WTC11 (cell line): ENCODE measurements at regions not wholly inside any gene's neighbourhood (a gene's known extent, or its start where the extent isn't known, plus 50 kb on each side); places are given as distances from the start of the nearest gene placed in this dataset.

Experiments used
- ETV6 ChIP-seq: sonication (generic); formaldehyde crosslinking; IDR thresholded peaks from 2 replicates; pipeline ENCODE4 v1.8.1; 2022; ENCODE audit warnings: mild to moderate bottlenecking, missing genetic modification reagents
- HMGA2 ChIP-seq: fragments of 250-450 bp; sonication (Bioruptor Pico); IDR thresholded peaks from 2 replicates; pipeline ENCODE4 v1.4.0; 2021; ENCODE audit warnings: mild to moderate bottlenecking, moderate library complexity
- NR2C2 ChIP-seq: sonication (generic); formaldehyde crosslinking; IDR thresholded peaks from 2 replicates; pipeline ENCODE4 v1.8.0; 2022; ENCODE audit warnings: mild to moderate bottlenecking, missing genetic modification reagents
- NR3C1 ChIP-seq: sonication (generic); formaldehyde crosslinking; conservative IDR thresholded peaks from 2 replicates; pipeline ENCODE4 v1.8.1; 2023; ENCODE audit warnings: low read depth, mild to moderate bottlenecking, missing genetic modification reagents
- TCF7 ChIP-seq: sonication (generic); formaldehyde crosslinking; IDR thresholded peaks from 2 replicates; pipeline ENCODE4 v1.8.0; 2022; ENCODE audit warnings: mild to moderate bottlenecking, low read depth, missing genetic modification reagents, moderate library complexity
- TF ChIP-seq, protein P1 (sequence below): fragments of 200-600 bp; IDR thresholded peaks from 2 replicates; pipeline ENCODE4 v1.8.0; 2022; ENCODE audit warnings: antibody characterized with exemption
- TF ChIP-seq, protein P2 (sequence below): sonication (generic); formaldehyde crosslinking; IDR thresholded peaks from 2 replicates; pipeline ENCODE4 v1.8.0; 2022; ENCODE audit warnings: mild to moderate bottlenecking, missing genetic modification reagents
- TF ChIP-seq, protein P3 (sequence below): sonication (generic); formaldehyde crosslinking; IDR thresholded peaks from 2 replicates; pipeline ENCODE4 v1.8.1; 2023; ENCODE audit warnings: mild to moderate bottlenecking, missing genetic modification reagents, moderate library complexity

DNA sequence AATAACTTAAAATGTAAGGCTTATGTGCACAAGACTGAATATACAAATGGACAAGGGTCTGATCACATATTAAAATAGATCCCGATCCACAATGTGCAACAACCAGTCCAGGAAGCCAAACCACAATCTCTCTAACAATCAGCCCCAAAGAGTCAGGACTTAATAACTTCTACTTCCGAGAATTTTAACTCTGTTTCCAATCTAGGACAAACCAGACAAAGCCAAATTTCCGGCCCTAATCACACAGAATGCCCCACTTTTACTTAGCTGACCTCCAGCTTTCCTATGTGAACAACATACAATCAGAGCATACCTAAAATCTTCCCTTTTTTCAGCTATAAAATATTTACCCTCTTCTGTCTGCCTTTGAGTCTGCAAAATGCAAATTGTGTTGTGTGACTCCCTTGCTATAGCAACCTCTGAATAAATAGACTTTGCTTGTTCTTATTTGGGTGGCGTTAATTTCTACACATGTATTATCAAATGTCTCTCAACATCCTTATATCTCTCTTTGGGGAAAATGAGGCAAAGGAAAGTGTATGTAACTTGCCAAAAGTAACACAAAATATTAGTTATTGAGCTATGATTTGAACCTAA, 381.9 kb upstream of the MC4R start:
- TF ChIP-seq, protein P1, sequence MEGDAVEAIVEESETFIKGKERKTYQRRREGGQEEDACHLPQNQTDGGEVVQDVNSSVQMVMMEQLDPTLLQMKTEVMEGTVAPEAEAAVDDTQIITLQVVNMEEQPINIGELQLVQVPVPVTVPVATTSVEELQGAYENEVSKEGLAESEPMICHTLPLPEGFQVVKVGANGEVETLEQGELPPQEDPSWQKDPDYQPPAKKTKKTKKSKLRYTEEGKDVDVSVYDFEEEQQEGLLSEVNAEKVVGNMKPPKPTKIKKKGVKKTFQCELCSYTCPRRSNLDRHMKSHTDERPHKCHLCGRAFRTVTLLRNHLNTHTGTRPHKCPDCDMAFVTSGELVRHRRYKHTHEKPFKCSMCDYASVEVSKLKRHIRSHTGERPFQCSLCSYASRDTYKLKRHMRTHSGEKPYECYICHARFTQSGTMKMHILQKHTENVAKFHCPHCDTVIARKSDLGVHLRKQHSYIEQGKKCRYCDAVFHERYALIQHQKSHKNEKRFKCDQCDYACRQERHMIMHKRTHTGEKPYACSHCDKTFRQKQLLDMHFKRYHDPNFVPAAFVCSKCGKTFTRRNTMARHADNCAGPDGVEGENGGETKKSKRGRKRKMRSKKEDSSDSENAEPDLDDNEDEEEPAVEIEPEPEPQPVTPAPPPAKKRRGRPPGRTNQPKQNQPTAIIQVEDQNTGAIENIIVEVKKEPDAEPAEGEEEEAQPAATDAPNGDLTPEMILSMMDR, result no peak
- TF ChIP-seq TCF7 (CRISPR knock-in tag), result no peak
- no peak for TF ChIP-seq NR2C2 (CRISPR knock-in tag)
- no peak for TF ChIP-seq NR3C1 (CRISPR knock-in tag)
- TF ChIP-seq, protein P2, sequence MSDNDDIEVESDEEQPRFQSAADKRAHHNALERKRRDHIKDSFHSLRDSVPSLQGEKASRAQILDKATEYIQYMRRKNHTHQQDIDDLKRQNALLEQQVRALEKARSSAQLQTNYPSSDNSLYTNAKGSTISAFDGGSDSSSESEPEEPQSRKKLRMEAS, result no peak
- TF ChIP-seq HMGA2 (CRISPR knock-in tag), result no peak
- no peak for TF ChIP-seq ETV6 (CRISPR knock-in tag)
- TF ChIP-seq, protein P3, sequence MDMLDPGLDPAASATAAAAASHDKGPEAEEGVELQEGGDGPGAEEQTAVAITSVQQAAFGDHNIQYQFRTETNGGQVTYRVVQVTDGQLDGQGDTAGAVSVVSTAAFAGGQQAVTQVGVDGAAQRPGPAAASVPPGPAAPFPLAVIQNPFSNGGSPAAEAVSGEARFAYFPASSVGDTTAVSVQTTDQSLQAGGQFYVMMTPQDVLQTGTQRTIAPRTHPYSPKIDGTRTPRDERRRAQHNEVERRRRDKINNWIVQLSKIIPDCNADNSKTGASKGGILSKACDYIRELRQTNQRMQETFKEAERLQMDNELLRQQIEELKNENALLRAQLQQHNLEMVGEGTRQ (CRISPR knock-in tag), result no peak
